OCI-M2 (cell line): ENCODE measurements at regions not wholly inside any gene's neighbourhood (a gene's known extent, or its start where the extent isn't known, plus 50 kb on each side); places are given as distances from the start of the nearest gene placed in this dataset.

Experiments used
- DNase-seq: peaks from one replicate; lab custom pipeline; 2025; ENCODE audit not compliant: unreplicated experiment; lab: John Stamatoyannopoulos, UW

DNA sequence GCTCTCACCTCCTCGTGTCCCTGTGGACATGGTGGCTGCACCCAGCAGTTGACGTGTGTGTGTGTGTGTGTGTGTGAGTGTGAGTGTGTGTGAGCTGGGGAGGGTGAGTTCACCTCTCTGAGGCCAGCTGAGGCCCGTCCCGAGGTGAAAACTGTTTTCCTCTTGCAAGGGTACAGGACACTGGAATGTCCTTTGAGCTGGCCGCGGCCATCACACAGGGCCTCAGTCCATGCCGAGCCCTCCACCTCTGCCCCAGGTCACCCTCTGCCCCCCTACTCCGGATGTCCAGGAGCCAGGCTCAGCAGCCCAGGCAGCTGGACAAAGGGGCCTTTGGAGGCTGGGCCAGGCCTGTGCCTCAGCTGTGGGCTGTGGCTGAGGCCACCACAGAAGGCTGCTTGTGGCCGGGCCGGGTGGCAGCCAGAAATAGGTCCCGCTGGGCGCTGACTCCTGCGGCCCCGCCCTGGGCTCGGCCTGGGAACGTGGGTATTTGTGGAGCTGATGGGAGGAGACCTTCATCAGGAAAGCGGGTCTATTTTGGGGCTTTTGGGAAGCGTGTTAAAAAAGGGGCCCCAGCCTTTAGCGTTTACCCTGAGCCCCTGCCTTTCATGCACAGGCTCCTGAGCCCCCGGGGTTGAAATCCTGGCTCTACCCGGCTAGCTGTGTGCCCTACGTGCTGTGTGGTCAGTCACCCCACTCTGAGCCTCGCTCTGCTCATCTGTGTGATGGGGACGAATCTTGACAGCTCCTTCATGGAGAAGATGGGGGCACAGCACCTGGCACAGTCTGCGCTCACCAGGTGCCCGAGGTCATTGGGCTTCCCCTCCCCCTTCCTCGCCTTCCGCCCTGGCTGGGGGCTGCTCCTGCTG is 75.1 kb upstream of the IER5L start:
- no peak for DNase-seq

DNA sequence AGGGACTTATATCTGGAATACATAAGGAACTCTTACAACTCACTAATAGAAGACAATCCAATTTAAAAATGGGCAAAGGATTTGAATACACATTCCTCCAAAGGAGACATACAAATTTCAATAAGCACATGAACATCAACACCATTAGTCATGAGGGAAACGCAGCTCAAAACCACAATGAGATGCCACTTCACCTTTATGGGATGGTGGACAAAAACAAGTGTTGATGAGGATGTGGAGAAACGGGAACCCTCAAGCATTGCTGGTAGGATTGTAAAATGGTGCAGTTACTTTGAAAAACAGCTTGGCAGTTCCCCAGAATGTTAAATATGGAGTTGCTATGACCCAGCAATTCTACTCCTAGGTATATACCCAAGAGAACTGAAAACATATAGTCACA is 72.7 kb upstream of the IER5L start:
- no peak for DNase-seq

DNA sequence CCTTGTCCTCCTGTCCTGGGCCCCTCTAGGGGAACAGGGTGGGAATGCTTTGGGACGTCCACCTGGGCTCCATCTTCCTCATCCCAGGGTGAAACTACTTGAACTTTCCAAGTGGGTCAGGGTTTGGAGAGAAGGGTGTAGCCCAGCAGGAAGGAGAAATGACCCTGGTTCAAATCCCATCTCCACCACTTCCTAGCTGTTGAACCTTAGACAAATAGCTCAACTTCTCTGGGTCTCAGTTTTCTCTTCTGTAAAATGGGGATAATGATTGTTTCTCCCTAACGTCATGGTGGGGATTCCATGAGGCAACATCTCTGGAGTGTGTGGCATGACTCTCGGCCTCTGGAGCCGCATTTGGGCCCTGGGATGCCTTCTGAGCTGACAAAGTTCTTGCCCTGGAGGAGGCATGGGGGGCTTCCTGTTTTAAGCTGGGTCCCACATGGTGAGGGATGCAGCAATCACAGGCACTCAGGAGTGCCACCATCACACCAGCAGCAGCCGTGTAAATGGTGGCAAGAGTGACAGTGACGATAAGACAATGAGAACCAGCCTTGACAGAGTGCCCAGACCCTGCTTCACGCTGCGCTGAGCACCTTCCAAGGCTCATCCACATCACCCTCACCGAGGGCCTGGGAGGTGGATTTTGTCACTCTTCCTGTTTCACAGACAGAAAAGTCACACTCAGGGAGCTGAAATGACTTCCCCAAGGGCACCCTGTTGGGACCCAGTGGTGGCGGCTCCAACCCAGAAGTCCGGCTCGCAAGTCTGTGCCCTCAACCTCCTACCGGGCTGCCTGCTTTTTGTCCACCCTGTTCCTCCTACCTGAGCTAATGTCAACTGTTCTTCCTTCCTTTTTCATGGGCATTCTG is 69.5 kb upstream of the IER5L start:
- DNase-seq = no peak

DNA sequence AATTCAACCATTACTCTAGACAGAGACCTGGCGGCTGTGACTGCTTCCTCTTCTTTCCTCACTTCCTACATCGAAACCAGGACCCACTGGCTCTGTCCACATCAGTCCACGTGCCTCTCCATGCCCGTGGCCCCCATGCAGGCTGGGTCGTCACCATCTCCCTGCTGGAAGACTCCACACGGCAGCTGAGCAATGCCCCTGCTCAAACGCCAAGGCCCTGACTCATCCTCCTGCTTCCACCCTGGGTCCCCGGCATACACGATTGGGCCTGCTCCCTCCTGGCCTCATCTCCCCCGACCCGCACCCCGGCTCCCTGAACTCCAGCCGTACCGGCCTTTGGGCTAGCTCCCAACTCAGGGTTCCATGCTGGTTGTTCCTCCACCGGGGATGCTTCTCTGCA is 67.2 kb upstream of the IER5L start:
- DNase-seq = no peak

DNA sequence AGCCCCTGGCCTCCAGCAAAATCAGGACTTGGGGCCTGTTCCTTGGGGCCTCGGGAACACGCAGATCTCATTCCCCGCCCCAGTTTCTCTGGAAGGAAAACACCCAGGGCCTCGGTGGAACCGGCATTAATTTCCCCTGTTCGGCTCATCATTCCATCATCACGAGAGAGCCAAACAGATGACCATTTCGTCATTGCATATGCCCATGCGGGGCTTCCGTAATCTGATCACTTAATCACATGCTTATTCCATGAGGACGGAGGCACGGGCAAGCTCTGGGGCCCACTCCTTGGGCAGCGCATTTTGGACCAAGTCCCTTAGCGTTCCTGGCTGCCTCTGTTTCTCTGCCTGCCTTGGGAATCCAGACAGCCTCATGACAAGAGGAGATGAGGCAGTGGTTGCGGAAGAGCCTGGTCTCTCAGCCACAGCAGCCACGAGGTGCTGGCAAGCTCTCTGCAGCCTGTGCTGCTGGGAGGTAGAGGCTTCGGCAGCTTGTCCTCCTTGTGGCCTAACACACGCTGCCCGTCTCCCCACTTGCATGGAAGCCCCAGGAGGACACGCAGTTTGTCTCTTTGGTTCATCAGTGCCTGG is 65.0 kb upstream of the IER5L start:
- DNase-seq = no peak

DNA sequence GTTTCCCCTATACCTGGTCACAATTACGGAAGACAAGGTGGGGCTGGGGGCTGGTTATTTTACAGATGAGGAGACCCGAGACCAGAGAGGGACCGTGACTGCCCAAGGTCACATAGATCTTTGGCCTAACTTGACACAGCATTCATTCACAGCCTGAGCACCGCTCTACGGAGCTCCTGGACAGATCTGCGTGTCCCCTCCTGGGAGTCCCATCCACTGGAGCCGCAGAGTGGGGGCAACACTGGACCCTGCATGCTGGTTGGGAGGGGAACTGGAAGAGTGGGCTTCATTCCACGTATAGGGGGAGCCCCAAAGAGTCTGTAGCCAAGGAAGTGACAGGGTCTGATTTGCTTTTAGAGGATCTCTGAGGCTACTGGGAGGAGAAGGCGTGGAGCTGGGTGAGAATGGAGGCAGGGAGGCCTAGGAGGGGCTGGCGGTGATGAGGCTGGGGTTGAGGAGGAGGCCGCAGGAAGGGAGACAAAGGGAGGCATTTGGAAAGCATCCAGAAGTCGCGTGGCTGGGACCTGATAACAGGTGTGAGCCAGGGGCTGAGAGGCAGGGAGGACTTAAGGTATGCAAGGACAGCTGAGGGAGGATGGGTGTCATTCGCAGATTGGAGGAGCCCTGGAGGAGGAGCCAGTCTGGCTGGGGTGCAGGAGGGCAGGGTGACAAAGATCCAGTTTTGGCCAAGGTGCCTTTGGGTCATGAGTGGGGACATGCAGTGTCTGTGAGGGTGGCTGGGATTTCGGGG is 64.3 kb upstream of the IER5L start:
- DNase-seq = no peak

DNA sequence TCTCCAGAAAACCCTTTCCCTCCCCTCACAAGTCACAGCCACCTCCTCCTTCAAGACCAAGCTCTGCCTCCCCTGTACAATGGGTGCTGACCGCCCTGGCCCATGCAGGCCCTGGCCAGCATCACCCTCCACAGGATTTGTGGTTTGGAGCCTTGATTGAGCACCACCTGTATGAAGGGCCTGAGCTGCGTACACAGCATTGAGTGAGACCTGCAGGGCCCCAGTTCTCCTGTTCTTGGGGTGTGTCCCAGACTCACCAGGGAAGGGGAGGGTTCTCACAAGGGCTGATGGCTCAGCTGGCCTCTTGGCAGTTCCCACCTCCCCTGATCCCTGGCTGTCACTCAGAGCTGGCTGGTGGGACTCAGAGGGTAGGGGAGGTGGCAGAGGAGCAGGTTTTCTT is 63.7 kb upstream of the IER5L start:
- no peak for DNase-seq

DNA sequence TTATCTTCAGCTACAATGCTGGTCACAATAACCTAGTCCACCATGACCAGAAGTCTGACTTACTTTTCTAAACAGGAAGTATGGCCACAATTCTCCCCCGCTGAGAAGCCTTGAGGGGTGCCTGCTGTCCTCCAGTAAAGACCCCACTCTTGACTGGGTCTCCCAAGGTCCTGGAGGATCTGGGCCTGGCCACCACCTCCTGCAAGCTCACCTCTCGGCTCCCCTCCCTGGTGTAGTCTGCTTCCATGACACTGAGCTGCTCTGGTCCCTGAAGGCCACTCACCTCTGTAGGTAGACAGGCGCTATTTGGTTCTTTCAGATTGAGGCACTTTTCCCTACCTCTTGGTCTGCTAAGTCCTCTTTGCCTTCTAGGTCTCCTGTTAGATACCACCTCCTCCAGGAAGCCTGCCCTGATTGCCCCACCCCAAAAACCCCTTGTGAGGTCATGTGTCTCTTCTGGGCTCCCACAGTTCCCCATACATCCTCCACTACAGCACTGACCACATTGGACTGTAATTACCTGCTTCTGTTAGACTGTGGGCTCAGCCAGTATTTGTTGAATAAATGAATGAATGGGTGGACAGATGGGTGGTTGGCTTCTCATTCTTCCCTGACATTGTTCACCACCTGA is 62.6 kb upstream of the IER5L start:
- DNase-seq = no peak

DNA sequence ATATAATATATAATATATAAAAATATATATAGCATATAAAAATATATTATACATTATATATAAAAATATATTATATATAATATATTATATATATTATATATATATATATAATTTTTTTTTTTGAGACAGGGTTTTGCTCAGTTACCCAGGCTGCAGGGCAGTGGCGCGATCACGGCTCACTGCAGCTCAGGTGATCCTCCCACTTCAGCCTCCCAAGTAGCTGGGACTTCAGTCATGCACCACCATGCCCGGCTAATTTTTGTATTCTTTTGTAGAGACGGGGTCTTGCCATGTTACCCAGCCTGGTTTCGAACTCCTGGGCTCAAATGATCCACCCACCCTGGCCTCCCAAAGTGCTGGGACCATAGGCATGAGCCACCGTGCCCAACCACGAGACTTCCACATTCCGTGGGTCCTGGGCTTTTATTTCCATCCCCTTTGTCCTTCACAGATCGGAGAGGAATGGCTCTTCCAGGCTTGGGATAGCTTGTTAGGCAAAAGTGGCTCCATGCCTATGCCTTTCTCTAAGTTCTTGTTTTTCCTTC is 62.0 kb upstream of the IER5L start:
- DNase-seq = no peak

DNA sequence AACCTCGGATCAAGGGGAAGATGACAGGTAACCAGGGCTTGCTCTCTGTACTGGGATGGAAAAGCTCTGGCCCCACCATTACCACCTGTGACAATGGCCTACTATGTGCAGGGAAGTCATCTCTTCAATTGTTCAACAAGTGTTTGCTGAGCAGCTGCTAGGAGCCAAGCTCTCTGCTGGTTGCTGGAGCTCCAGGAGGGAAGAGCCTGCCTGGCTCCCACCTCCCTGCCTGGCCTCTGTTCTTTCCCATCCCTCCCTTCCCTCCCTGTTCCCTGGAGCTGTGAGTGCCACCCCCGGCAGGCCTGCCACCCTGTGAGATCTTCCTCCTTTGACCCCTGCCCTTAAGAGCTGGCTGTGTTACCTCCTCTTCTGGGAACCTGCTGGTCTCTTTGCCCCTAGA is 59.7 kb upstream of the IER5L start:
- DNase-seq = no peak

DNA sequence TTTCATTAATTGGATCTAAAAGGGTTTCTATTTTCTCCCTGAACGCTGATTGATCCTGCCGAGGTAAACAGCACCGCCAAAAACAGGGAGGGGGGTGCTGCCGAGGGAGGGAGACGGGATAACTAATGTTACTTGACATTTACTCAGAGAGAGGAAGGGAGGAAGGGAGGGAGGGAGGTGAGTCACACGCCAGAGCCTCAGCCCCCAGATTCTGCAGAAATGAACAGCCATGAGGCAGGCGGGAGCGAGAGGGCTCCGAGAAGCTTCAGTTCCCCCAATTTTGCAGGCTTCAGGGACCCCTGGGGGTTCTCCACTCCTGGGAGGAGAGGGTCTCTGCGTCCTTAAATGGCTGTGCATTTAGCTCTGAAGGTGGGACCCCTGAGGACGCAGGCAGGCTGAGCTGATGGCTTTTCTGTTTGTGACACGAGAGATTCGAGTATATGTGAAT is 59.1 kb upstream of the IER5L start:
- no peak for DNase-seq

DNA sequence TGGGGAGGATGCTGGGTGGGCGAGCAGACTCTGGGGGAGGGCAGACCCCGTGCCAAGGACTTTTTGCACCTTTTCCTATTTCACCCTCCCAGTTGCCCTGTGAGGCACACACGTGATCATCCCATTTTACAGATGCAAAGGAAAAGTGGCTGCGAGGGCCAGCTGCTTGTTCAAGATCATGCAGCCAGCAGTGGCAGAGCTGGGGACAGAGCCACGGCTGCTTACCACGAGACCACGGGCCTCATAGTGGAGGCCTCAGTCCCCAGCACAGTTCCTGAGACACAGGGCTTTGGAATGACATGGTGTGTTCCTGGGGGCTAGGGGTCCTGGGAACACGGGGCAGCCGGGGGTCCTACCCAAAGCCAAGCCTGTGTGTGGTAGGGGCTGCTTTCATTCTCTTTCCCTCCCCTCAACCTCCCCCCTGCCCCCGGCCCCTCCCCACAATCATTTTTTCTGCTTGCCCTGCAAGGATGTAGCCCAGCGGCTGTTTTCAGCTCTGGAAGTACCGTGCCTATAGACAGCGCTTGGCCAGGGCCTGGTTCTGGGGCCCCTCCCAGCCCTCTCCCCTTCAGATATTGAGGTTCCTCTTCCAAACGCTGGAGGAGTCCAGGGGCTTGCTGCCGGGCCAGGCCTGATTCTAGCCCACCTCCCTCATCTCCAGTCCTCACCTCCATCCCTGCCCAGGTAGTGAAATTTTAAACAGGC is 58.5 kb upstream of the IER5L start:
- no peak for DNase-seq

DNA sequence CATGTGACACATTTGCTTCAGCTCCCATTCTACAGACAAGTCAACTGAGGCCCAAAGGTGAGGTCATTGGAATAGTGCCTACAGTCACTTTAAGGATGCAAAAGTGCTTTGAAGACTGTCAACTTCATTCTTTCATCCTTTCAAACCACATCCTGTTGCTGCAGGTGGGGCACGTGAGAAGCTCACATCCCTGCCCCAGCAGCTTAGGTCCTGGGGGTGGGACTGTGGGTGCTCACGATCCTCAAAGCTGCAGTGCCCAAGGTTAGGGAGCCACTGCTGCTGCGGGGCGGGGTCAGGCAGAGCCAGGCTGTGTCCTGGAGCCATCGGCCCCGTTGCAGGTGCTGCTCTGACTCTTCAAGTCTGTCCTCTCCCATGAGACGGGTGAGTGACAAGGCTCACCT is 57.9 kb upstream of the IER5L start:
- no peak for DNase-seq

DNA sequence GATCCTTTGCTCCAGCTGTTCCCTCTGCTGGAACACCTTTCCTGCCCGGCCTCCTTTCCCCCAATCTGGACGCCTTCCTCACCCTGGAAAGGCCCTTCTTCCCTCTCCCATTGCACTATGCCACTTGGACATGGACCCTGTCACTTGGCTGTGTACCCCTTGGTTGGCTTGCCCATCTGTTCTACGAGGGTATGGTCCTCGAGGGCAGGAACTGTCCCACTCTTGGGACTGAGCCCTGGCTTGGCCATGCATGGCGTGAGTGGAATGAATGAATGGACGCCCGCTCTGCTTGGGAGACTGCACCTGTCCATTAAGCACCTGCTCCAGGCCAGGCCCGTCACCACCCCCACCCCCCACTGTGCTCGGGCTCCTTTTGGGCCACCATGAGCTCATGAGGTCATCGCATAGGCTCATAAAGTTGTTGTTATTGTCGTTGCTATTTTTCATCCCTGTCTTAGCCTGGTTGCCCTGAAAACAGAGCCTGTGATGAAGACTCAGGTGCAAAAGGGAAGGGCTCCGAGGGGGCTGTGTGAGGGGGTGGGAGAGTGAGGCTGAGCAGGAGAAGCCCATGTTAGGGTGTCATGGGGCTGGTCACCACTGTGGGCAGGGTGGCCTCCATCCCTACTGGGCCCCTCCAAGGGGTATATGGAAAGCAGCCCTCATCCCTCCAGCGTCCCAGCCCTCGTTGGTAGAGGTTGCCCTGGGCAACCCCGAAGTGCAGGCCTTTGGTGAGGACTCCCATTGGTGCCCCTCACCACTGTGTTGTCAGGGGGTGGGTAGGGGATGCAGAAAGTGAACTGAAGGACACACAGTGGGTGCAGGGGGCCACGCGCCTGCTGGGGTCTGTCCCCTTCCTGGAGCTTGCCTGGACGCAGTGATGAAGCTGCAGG is 57.2 kb upstream of the IER5L start:
- DNase-seq = no peak

DNA sequence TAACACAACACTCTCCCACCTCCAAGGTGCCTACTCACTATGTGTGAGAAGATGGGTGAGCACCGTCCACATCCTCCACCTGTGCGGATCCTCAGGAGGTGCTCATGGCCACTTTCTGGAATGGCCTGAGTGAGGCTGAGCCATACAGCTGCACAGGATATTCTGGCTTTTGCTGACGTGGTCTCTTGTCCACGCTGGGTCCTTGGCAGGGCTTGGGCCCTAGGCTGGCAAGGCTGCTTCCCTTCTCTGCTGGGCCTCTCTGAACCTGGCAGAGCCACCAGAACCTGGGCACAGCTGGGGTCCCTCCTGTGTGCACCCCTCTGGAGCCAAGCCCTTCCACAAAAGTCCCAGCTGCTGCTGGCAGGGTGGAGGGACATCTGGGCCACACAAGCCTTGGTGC is 56.4 kb upstream of the IER5L start:
- DNase-seq = no peak

DNA sequence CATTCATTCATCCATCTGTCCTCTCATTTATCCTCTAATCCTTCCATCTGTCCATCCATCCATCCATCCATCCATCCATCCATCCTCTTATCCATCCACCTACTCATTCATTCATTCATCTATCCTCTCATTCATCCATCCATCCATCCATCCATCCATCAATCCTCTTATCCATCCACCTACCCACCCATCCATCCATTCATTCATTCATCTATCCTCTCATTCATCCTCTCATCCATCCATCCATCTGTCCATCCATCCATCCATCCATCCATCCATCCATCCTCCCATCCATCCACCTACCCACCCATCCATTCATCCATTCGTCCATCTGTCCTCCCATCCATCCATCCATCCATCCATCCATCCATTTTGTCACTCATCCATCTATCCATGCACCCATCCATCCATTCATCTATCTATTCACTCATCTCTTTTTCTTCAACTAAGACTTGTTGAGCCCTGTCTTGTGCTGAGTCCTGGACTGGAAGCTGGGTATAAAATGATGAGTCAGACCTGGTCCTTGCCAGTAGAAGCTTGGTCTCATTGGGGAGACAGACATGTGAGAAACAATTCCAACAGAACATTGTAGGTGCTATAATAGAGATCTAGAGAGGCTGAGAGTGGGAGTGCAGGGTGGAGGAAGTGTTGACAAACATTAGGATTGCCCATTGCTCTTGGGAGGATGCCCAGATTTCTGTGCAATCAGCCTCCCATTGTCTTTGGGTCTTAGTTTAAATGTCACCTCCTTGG is 55.0 kb upstream of the IER5L start:
- no peak for DNase-seq

DNA sequence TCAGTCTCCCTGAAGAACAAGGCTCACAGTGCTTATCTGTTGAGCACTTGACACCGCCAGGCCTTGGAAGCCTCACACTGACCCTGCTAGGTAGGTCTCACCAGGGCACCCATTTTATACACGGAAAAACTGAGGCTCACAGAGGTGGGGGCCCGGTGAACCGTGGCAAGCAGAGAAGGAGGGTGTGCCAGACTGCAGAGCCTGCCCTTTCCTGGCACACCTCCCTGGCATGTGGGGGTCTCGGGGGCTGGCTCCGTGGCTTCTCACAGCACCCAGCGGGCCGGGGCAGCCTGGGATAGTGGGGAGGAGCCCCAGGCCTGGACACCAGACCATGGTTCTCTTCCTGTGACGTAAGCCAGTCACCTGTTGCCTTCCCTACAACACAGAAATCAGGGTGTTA is 53.7 kb upstream of the IER5L start:
- no peak for DNase-seq
